ENCODE measurements at regions not wholly inside any gene's neighbourhood (a gene's known extent, or its start where the extent isn't known, plus 50 kb on each side); places are given as distances from the start of the nearest gene placed in this dataset.

DNA sequence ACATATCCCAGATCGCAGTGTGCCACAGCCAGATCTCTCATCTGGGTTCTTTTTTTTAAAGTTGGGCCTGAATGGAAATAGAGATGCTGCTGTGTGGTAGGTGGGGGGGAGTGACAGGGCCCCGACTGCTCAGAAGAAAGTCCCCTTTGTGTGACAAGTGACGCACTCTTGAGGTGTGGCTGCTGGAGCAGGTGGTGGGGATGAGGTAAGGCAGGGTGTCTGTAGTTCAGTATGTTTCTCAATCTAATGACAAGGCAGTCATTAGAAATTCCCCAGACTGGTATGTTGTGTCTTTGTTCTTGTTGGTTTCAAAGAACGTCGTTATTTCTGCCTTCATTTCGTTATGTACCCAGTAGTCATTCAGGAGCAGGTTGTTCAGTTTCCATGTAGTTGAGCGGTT lies 128.8 kb upstream of the TACR1 start:
- Histone ChIP-seq H3K27ac (ENCODE audit: low read length) (no peak overlapping the region), H3K36me3 (ENCODE audit: control insufficient read depth, insufficient read depth, low read length) (no peaks in the 10 kb centered on the region), H3K4me1 (ENCODE audit: control insufficient read depth, insufficient read depth, low read length) (peaks cover 6% of the 10 kb centered on the region), H3K9me3 (replicated peaks; ENCODE audit: control insufficient read depth, low read depth, low read length) (no peaks in the 10 kb centered on the region), H3K4me3 (ENCODE audit: low read length) (no peak overlapping the region), H3K27me3 (ENCODE audit: control insufficient read depth, insufficient read depth, low read length) (no peaks in the 10 kb centered on the region)
- DNase-seq, result no peak
- 83% methylated on average over 2 of the region's 7 CpGs for WGBS (ENCODE audit: insufficient coverage)

DNA sequence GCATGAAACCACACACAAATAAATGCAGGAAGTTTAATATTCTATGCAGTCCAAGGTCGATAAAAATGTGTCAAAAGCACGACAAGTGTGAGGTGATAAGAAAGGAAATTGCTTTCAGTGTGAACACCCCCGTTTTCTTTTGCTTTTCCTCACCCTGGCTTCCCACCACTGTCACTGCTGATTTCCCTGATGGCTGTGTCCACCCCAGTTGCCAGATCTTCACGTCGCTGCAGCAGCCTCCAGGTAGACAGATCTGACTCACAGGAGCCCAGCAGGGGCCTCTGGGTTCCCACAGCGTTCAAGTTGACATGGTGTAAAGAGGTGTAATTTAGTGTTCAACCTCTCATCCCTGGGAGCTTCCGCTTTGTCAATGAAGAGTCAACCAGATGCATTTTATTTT lies 128.0 kb upstream of the TACR1 start:
- H3K4me1 ChIP-seq (ENCODE audit: control insufficient read depth, insufficient read depth, low read length), result peaks cover 6% of the 10 kb centered on the region
- no peaks in the 10 kb centered on the region for H3K9me3 ChIP-seq (replicated peaks; ENCODE audit: control insufficient read depth, low read depth, low read length)
- no peaks in the 10 kb centered on the region for H3K36me3 ChIP-seq (ENCODE audit: control insufficient read depth, insufficient read depth, low read length)
- H3K27ac ChIP-seq (ENCODE audit: low read length), result no peak overlapping the region
- WGBS (ENCODE audit: insufficient coverage), result no CpG with 5 or more reads among the region's 7 CpGs
- no peak for DNase-seq
- no peak overlapping the region for H3K4me3 ChIP-seq (ENCODE audit: low read length)
- H3K27me3 ChIP-seq (ENCODE audit: control insufficient read depth, insufficient read depth, low read length), result no peaks in the 10 kb centered on the region

DNA sequence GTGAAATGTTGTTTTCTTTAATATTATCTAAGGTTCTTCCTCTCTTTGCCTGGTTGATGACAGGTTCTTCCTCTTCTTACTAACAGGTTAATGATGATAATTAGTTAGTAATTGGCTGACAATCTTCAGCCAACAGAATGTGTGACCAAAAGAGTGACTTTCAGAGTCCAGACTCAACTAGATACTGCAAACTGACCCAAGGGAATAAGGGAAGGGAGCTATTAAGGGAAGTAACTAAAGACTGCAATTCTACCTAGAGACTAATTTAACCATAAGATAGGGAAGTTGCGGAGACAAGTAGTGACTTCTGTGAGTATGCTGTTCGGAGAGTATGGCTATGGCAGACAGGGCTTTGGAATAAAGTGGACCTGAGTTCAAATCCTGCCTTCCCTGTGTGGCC lies 127.3 kb upstream of the TACR1 start:
- Histone ChIP-seq H3K4me1 (ENCODE audit: control insufficient read depth, insufficient read depth, low read length) (peaks cover 6% of the 10 kb centered on the region), H3K27me3 (ENCODE audit: control insufficient read depth, insufficient read depth, low read length) (no peaks in the 10 kb centered on the region), H3K9me3 (replicated peaks; ENCODE audit: control insufficient read depth, low read depth, low read length) (no peaks in the 10 kb centered on the region), H3K36me3 (ENCODE audit: control insufficient read depth, insufficient read depth, low read length) (no peaks in the 10 kb centered on the region), H3K27ac (ENCODE audit: low read length) (no peak overlapping the region), H3K4me3 (ENCODE audit: low read length) (no peak overlapping the region)
- no CpG with 5 or more reads among the region's 2 CpGs for WGBS (ENCODE audit: insufficient coverage)
- DNase-seq, result no peak

DNA sequence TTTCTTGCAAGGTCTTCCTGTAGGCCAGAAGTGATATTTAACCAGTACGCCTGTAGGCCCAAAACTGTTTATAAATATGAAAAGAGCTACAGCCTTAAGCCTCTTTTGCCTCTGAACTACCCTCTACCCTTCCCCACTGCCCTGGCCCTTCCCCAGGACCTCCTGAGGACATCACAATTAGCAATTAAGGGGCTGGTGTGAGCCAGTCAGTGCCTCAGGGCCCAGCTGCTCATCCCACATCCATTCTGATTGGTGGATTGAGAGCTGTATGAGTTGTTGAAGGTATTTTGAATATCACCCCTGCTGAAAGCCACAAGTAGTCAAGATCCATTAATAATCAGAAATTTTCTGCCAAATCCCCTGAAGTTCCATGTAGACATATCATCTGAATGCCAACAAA lies 126.3 kb upstream of the TACR1 start:
- H3K27ac ChIP-seq (ENCODE audit: low read length), result no peak overlapping the region
- H3K4me3 ChIP-seq (ENCODE audit: low read length), result no peak overlapping the region
- no CpG with 5 or more reads among the region's 1 CpG for WGBS (ENCODE audit: insufficient coverage)
- no peaks in the 10 kb centered on the region for H3K27me3 ChIP-seq (ENCODE audit: control insufficient read depth, insufficient read depth, low read length)
- no peaks in the 10 kb centered on the region for H3K36me3 ChIP-seq (ENCODE audit: control insufficient read depth, insufficient read depth, low read length)
- no peaks in the 10 kb centered on the region for H3K9me3 ChIP-seq (replicated peaks; ENCODE audit: control insufficient read depth, low read depth, low read length)
- H3K4me1 ChIP-seq (ENCODE audit: control insufficient read depth, insufficient read depth, low read length), result peaks cover 10% of the 10 kb centered on the region
- DNase-seq, result no peak

DNA sequence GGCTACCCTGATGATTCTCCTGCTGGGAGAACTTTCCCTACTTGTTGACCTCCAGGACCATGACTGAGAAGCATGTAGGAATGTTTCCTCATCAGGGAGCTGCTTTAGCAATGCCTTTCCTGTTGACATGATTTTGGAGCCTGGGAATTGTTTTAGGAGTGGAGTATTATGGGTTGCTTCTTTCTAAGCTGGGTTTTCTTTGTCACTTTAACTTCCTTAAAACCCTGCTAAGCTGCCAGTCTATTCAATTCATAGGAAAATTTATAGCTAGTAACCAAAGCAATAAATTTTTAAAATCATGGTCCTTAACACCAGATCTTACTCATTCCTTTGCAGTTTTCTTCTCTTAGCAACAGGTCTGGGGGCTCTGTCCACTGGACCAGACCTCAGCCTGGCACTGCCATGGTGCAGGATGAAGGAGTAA lies 125.6 kb upstream of the TACR1 start:
- no peaks in the 10 kb centered on the region for H3K27me3 ChIP-seq (ENCODE audit: control insufficient read depth, insufficient read depth, low read length)
- H3K4me3 ChIP-seq (ENCODE audit: low read length), result no peak overlapping the region
- H3K4me1 ChIP-seq (ENCODE audit: control insufficient read depth, insufficient read depth, low read length), result peaks cover 12% of the 10 kb centered on the region
- no peaks in the 10 kb centered on the region for H3K9me3 ChIP-seq (replicated peaks; ENCODE audit: control insufficient read depth, low read depth, low read length)
- no peak for DNase-seq
- H3K27ac ChIP-seq (ENCODE audit: low read length), result no peak overlapping the region
- no peaks in the 10 kb centered on the region for H3K36me3 ChIP-seq (ENCODE audit: control insufficient read depth, insufficient read depth, low read length)

DNA sequence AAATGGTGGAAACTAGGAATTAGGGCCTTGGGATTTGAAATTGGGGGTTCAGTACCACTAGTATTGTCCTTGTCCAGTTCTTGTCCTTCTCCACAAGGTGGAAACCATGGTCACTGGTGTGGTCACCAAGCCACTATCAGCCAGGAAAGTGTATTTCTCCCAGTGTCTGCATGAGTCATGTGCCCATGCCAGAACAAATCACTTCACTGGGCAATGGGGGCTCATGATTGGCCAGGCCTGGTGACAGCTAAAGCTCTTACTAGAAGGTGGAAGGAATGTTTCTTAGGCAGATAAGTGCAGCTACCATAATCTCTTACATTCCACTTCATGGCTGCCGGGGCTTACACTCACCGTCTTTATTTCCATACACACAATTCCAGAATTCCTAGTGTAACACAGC lies 124.8 kb upstream of the TACR1 start:
- no peak overlapping the region for H3K4me3 ChIP-seq (ENCODE audit: low read length)

DNA sequence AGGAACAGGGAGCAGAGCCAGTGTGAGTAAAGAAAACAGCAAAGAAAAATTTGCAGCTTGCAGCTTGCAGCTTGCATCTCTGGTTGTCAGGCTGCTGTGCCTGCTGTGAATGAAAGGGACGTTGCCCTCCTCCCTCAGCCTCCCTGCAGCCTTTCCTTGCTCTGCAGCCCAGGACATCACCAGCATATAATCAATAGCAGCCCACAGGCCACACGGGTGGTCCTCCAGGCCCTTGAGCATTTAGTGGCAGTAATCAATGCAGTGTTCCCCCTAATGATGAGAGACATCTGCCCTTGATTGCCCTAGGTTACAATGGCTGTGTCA lies 122.2 kb upstream of the TACR1 start:
- 17% methylated on average over 1 of the region's 2 CpGs for WGBS (ENCODE audit: insufficient coverage)

More for the DNA sequence above, 124.8 kb upstream of the TACR1 start:
- Histone ChIP-seq H3K4me1 (ENCODE audit: control insufficient read depth, insufficient read depth, low read length) (peaks cover 13% of the 10 kb centered on the region), H3K9me3 (replicated peaks; ENCODE audit: control insufficient read depth, low read depth, low read length) (no peaks in the 10 kb centered on the region), H3K36me3 (ENCODE audit: control insufficient read depth, insufficient read depth, low read length) (no peaks in the 10 kb centered on the region), H3K27me3 (ENCODE audit: control insufficient read depth, insufficient read depth, low read length) (no peaks in the 10 kb centered on the region), H3K27ac (ENCODE audit: low read length) (no peak overlapping the region)
- 52% methylated on average over 2 of the region's 2 CpGs for WGBS (ENCODE audit: insufficient coverage)
- DNase-seq, result no peak

DNA sequence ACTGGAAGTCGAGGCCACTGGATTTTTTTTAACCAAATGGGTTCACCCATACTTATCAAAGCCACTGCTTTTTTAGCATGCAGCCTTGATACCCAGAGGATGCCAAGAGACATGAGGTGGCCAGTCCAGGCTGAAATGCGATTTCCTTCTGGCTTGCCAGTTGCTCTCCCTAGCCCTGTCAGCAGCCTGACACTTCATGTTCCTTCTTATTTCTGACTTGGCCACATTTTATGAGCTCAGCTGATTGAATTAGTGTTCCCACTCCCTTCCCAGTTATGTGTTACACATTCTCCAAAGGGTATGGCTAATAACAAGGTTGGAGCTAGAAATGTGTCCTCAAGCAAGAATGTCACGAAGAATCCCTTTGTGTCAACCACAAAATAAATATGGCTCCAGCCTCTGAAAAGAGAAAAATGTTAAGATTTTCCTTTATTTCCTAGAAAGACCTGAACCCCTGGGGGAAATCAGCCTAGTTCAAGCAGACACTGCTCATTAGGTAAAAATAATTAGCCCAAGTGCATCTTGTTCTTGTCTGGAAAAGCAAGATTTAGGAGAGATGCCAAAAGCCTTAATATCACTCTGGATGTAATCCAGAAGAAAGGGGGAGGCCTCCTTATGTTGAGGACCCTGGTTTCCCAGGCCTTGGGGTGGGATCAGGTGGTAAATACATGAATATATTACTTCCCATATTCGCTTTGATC lies 121.7 kb upstream of the TACR1 start:
- H3K27me3 ChIP-seq (ENCODE audit: control insufficient read depth, insufficient read depth, low read length), result no peaks in the 10 kb centered on the region
- WGBS (ENCODE audit: insufficient coverage), result 66% methylated on average over 2 of the region's 4 CpGs
- H3K9me3 ChIP-seq (replicated peaks; ENCODE audit: control insufficient read depth, low read depth, low read length), result no peaks in the 10 kb centered on the region

More for the DNA sequence above, 122.2 kb upstream of the TACR1 start:
- H3K9me3 ChIP-seq (replicated peaks; ENCODE audit: control insufficient read depth, low read depth, low read length), result no peaks in the 10 kb centered on the region
- H3K4me1 ChIP-seq (ENCODE audit: control insufficient read depth, insufficient read depth, low read length), result peaks cover 17% of the 10 kb centered on the region
- no peak for DNase-seq
- no peaks in the 10 kb centered on the region for H3K27me3 ChIP-seq (ENCODE audit: control insufficient read depth, insufficient read depth, low read length)
- H3K36me3 ChIP-seq (ENCODE audit: control insufficient read depth, insufficient read depth, low read length), result no peaks in the 10 kb centered on the region
- no peak overlapping the region for H3K4me3 ChIP-seq (ENCODE audit: low read length)
- no peak overlapping the region for H3K27ac ChIP-seq (ENCODE audit: low read length)

DNA sequence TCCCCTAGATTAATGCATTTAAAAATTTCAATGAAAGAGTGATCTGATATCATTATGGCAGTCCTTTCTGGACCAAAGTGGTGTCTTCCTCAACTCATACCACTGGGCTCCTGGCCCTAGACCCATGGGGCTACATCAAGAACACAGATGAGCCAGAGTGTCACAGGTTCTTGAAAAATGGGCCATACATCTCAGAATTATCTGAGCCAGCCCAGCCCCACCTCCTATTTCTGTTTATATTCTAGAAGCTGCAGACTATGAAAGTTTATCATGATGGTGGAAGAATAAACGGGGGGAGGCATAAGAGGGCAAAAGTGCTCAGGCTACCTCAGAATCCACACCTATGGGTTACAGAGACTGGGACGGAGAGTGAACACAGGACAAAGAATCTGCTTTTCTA lies 120.6 kb upstream of the TACR1 start:
- no CpG with 5 or more reads among the region's 2 CpGs for WGBS (ENCODE audit: insufficient coverage)
- Histone ChIP-seq H3K4me3 (ENCODE audit: low read length) (no peak overlapping the region), H3K36me3 (ENCODE audit: control insufficient read depth, insufficient read depth, low read length) (no peaks in the 10 kb centered on the region), H3K27me3 (ENCODE audit: control insufficient read depth, insufficient read depth, low read length) (no peaks in the 10 kb centered on the region), H3K9me3 (replicated peaks; ENCODE audit: control insufficient read depth, low read depth, low read length) (no peaks in the 10 kb centered on the region), H3K27ac (ENCODE audit: low read length) (no peak overlapping the region), H3K4me1 (ENCODE audit: control insufficient read depth, insufficient read depth, low read length) (peaks cover 11% of the 10 kb centered on the region)
- no peak for DNase-seq

More for the DNA sequence above, 121.7 kb upstream of the TACR1 start:
- no peak for DNase-seq
- Histone ChIP-seq H3K4me3 (ENCODE audit: low read length) (no peak overlapping the region), H3K27ac (ENCODE audit: low read length) (no peak overlapping the region), H3K36me3 (ENCODE audit: control insufficient read depth, insufficient read depth, low read length) (no peaks in the 10 kb centered on the region), H3K4me1 (ENCODE audit: control insufficient read depth, insufficient read depth, low read length) (peaks cover 17% of the 10 kb centered on the region)

DNA sequence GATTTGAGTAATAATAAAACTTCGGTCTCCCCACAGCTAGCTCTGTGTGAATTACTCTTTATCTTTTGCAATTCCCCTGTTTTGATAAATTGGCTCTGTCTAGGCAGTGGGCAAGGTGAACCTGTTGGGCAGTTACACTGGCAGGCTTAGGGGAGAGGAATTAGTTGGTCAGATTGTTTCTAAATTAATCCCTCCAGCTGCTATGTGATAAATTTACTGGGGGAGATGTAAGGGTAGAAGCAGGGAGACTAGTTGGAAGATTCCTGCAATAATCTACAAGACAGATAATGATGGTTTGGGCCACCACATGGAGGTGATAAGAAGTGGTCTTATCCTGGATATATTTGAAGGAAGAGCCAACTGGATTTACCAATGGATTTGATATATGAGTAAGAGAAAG lies 118.5 kb upstream of the TACR1 start:
- Histone ChIP-seq H3K36me3 (ENCODE audit: control insufficient read depth, insufficient read depth, low read length) (no peaks in the 10 kb centered on the region), H3K27me3 (ENCODE audit: control insufficient read depth, insufficient read depth, low read length) (no peaks in the 10 kb centered on the region), H3K4me3 (ENCODE audit: low read length) (no peak overlapping the region), H3K27ac (ENCODE audit: low read length) (no peak overlapping the region), H3K4me1 (ENCODE audit: control insufficient read depth, insufficient read depth, low read length) (peaks cover 11% of the 10 kb centered on the region), H3K9me3 (replicated peaks; ENCODE audit: control insufficient read depth, low read depth, low read length) (no peaks in the 10 kb centered on the region)
- no CpG with 5 or more reads among the region's 1 CpG for WGBS (ENCODE audit: insufficient coverage)
- DNase-seq, result no peak

DNA sequence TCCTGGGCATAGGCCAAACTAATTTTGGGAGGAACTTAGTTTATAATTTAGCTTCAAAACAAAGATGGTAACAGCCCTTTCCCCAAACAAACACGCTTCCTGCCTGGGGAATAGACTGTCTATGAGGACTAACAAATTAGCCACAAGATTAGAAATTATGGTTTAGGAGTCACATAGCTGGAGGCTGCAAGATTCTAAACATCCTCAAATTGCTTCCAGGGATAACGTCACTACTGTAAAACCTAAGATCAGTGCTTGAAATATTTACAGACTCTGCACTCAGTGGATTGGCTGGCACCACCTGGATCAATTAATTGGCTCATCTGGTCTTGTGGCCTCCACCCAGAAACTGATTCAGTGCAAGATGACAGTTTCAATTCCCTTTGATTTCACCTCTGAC lies 118.0 kb upstream of the TACR1 start:
- Histone ChIP-seq H3K4me3 (ENCODE audit: low read length) (no peak overlapping the region), H3K4me1 (ENCODE audit: control insufficient read depth, insufficient read depth, low read length) (peaks cover 11% of the 10 kb centered on the region), H3K27me3 (ENCODE audit: control insufficient read depth, insufficient read depth, low read length) (no peaks in the 10 kb centered on the region), H3K36me3 (ENCODE audit: control insufficient read depth, insufficient read depth, low read length) (no peaks in the 10 kb centered on the region), H3K27ac (ENCODE audit: low read length) (no peak overlapping the region), H3K9me3 (replicated peaks; ENCODE audit: control insufficient read depth, low read depth, low read length) (no peaks in the 10 kb centered on the region)
- 30% methylated on average over 1 of the region's 2 CpGs for WGBS (ENCODE audit: insufficient coverage)
- DNase-seq, result no peak
